Dendritic cell treated with granulocyte-macrophage colony-stimulating factor and Interleukin-4, amounts not matched to agents 40 ng/mL and 50 ng/mL, for 4 days (primary cell): ENCODE measurements at regions not wholly inside any gene's neighbourhood (a gene's known extent, or its start where the extent isn't known, plus 50 kb on each side); places are given as distances from the start of the nearest gene placed in this dataset.

ENCODE experiments used
- H3K27ac Mint-ChIP-seq: one replicate; pipeline ENCODE4 v1.8.0; 2022; ENCODE audit warnings: mild to moderate bottlenecking, mixed read lengths
- H3K27me3 Mint-ChIP-seq: one replicate; pipeline ENCODE4 v1.8.0; 2022; ENCODE audit warnings: mild to moderate bottlenecking, mixed read lengths
- H3K36me3 Mint-ChIP-seq: one replicate; pipeline ENCODE4 v1.8.0; 2022; ENCODE audit warnings: low read depth, mixed read lengths
- H3K4me1 Mint-ChIP-seq: one replicate; pipeline ENCODE4 v1.8.0; 2022; ENCODE audit warnings: low read depth, mixed read lengths
- H3K4me3 Mint-ChIP-seq: one replicate; pipeline ENCODE4 v1.8.0; 2022; ENCODE audit warnings: mild to moderate bottlenecking, moderate library complexity, mixed read lengths
- H3K9me3 Mint-ChIP-seq: one replicate; pipeline ENCODE4 v1.8.0; 2022; ENCODE audit warnings: mixed read lengths
- intact Hi-C: fragments of 100-400 bp; cut with micrococcal nuclease; formaldehyde crosslinking; loops from one replicate; pipeline ENCODE4 v1.15.0; 2022

GRCh38 chr11:80116796-80117195 lies 676.0 kb upstream of the TENM4 start:
- Mint-ChIP-seq H3K9me3 (no peaks in the 10 kb centered on the region), H3K4me3 (no peak overlapping the region), H3K27ac (no peak overlapping the region), H3K36me3 (no peaks in the 10 kb centered on the region), H3K27me3 (no peaks in the 10 kb centered on the region), H3K4me1 (no peaks in the 10 kb centered on the region)
- intact Hi-C loops = no loop called here

GRCh38 chr11:80109652-80110051 lies 668.8 kb upstream of the TENM4 start:
- Mint-ChIP-seq H3K4me1 (no peaks in the 10 kb centered on the region), H3K4me3 (no peak overlapping the region), H3K27me3 (no peaks in the 10 kb centered on the region), H3K9me3 (peaks cover 10% of the 10 kb centered on the region), H3K27ac (no peak overlapping the region), H3K36me3 (no peaks in the 10 kb centered on the region)
- intact Hi-C loops = no loop called here

DNA sequence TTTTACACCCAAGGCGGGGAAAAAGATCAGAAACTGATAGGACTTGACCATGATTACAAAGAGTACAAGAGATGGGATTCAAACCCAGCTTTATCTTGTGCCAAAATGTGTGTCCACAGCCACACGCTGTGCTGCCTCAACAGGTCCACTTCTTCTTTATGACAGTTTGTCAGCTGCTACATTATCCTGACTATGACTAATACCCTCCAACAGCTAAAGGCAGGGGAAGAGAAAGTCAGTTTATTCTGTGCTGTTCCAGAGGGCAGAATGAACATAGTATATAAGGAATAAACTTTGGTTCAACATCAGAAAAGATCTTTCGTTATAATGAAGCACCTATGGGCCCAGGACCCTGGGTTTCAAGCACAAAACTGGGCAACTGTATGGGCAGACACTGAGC lies 668.2 kb upstream of the TENM4 start:
- intact Hi-C loops = no loop called here
- peaks cover 10% of the 10 kb centered on the region for H3K9me3 Mint-ChIP-seq
- no peaks in the 10 kb centered on the region for H3K4me1 Mint-ChIP-seq
- H3K4me3 Mint-ChIP-seq = no peak overlapping the region
- no peak overlapping the region for H3K27ac Mint-ChIP-seq
- H3K27me3 Mint-ChIP-seq = no peaks in the 10 kb centered on the region
- H3K36me3 Mint-ChIP-seq = no peaks in the 10 kb centered on the region

- Mint-ChIP-seq H3K4me1 (no peaks in the 10 kb centered on the region), H3K27me3 (no peaks in the 10 kb centered on the region), H3K36me3 (no peaks in the 10 kb centered on the region), H3K27ac (no peak overlapping the region), H3K4me3 (no peak overlapping the region), H3K9me3 (peaks cover 10% of the 10 kb centered on the region)
- intact Hi-C loops = no loop called here
These were observed 666.6 kb upstream of the TENM4 start for GRCh38 chr11:80107415-80107814.

- H3K4me1 Mint-ChIP-seq = no peaks in the 10 kb centered on the region
- intact Hi-C loops = no loop called here
- H3K9me3 Mint-ChIP-seq = no peaks in the 10 kb centered on the region
- no peaks in the 10 kb centered on the region for H3K27me3 Mint-ChIP-seq
- no peak overlapping the region for H3K27ac Mint-ChIP-seq
- no peak overlapping the region for H3K4me3 Mint-ChIP-seq
- no peaks in the 10 kb centered on the region for H3K36me3 Mint-ChIP-seq
These were observed 663.4 kb upstream of the TENM4 start for GRCh38 chr11:80104191-80104590.

GRCh38 chr11:80103142-80103859 lies 662.5 kb upstream of the TENM4 start:
- H3K36me3 Mint-ChIP-seq = no peaks in the 10 kb centered on the region
- H3K4me3 Mint-ChIP-seq = no peak overlapping the region
- H3K27ac Mint-ChIP-seq = no peak overlapping the region
- H3K4me1 Mint-ChIP-seq = no peaks in the 10 kb centered on the region
- intact Hi-C loops = no loop called here
- H3K9me3 Mint-ChIP-seq = peaks cover 8% of the 10 kb centered on the region
- no peaks in the 10 kb centered on the region for H3K27me3 Mint-ChIP-seq

- Mint-ChIP-seq H3K36me3 (no peaks in the 10 kb centered on the region), H3K27me3 (no peaks in the 10 kb centered on the region), H3K9me3 (peaks cover 9% of the 10 kb centered on the region), H3K4me3 (no peak overlapping the region), H3K4me1 (no peaks in the 10 kb centered on the region), H3K27ac (no peak overlapping the region)
- intact Hi-C loops = no loop called here
These were observed 656.3 kb upstream of the TENM4 start for GRCh38 chr11:80097146-80097545.

- H3K9me3 Mint-ChIP-seq = peaks cover 9% of the 10 kb centered on the region
- no peaks in the 10 kb centered on the region for H3K27me3 Mint-ChIP-seq
- no peak overlapping the region for H3K27ac Mint-ChIP-seq
- no peaks in the 10 kb centered on the region for H3K36me3 Mint-ChIP-seq
- no peak overlapping the region for H3K4me3 Mint-ChIP-seq
- no peaks in the 10 kb centered on the region for H3K4me1 Mint-ChIP-seq
- intact Hi-C loops = no loop called here
These were observed 655.9 kb upstream of the TENM4 start for GRCh38 chr11:80096736-80097135.

DNA sequence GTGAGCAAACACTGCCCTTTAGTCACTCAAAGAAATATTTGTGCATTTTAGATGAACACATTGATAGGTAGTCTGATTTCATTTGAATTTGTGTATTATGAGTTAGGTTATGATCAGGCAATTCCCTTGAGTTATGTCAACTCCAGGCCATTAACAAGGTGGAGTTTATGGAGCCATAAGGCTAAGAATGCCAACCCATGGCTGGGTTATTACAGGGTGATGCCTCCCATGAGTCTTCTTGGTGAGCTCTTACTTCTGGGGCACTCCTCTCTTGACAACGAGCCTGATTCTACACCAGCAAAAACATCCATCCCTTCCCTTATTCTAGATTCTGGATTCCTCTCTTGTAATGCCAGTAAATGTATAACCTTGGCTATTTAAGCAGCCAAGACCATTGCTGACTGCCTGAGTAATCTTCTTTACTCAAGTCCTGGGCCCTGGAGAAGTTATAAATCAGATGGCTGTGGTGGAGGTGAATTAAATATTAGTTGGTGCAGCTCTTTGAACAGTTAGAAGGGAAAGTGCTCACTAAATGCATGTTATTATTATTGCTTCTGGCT lies 645.7 kb upstream of the TENM4 start:
- Mint-ChIP-seq H3K4me3 (no peak overlapping the region), H3K27me3 (no peaks in the 10 kb centered on the region), H3K27ac (no peak overlapping the region), H3K9me3 (peaks cover 10% of the 10 kb centered on the region), H3K36me3 (no peaks in the 10 kb centered on the region), H3K4me1 (no peaks in the 10 kb centered on the region)
- intact Hi-C loops = no loop called here

GRCh38 chr11:80085563-80085962 lies 644.7 kb upstream of the TENM4 start:
- no peaks in the 10 kb centered on the region for H3K27me3 Mint-ChIP-seq
- H3K4me3 Mint-ChIP-seq = no peak overlapping the region
- no peaks in the 10 kb centered on the region for H3K36me3 Mint-ChIP-seq
- no peak overlapping the region for H3K27ac Mint-ChIP-seq
- intact Hi-C loops = no loop called here
- H3K9me3 Mint-ChIP-seq = peaks cover 10% of the 10 kb centered on the region
- H3K4me1 Mint-ChIP-seq = no peaks in the 10 kb centered on the region

- Mint-ChIP-seq H3K9me3 (peaks cover 10% of the 10 kb centered on the region), H3K4me1 (no peaks in the 10 kb centered on the region), H3K4me3 (no peak overlapping the region), H3K36me3 (no peaks in the 10 kb centered on the region), H3K27me3 (no peaks in the 10 kb centered on the region), H3K27ac (no peak overlapping the region)
- intact Hi-C loops = no loop called here
These were observed 643.8 kb upstream of the TENM4 start for GRCh38 chr11:80084608-80085007.

GRCh38 chr11:80083531-80083951 lies 642.7 kb upstream of the TENM4 start:
- H3K9me3 Mint-ChIP-seq = peaks cover 10% of the 10 kb centered on the region
- intact Hi-C loops = no loop called here
- no peaks in the 10 kb centered on the region for H3K27me3 Mint-ChIP-seq
- no peak overlapping the region for H3K27ac Mint-ChIP-seq
- no peaks in the 10 kb centered on the region for H3K36me3 Mint-ChIP-seq
- H3K4me1 Mint-ChIP-seq = no peaks in the 10 kb centered on the region
- H3K4me3 Mint-ChIP-seq = no peak overlapping the region

DNA sequence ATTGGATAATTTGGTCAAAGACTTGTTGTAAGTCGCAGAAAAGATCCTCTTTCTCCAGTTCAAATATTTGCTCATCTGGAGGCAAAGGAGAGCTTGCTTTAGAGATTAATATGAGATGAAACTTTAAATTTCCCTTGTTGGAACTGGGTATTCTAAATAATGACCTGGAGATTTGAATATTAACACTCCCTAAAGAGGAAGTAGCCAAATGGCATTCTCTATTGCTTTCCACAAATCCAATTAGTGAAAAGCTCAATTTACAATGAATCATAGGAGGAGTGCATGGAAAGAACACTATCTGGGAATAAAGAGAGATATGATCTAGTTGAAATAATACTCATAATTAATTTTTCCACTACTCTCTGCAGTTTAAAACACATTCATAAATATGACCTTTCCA lies 641.6 kb upstream of the TENM4 start:
- Mint-ChIP-seq H3K4me1 (no peaks in the 10 kb centered on the region), H3K36me3 (no peaks in the 10 kb centered on the region), H3K27me3 (no peaks in the 10 kb centered on the region), H3K9me3 (peaks cover 10% of the 10 kb centered on the region), H3K27ac (no peak overlapping the region), H3K4me3 (no peak overlapping the region)
- intact Hi-C loops = no loop called here

- Mint-ChIP-seq H3K9me3 (peaks cover 8% of the 10 kb centered on the region), H3K4me3 (no peak overlapping the region), H3K27ac (no peak overlapping the region), H3K27me3 (no peaks in the 10 kb centered on the region), H3K36me3 (no peaks in the 10 kb centered on the region), H3K4me1 (no peaks in the 10 kb centered on the region)
- intact Hi-C loops = no loop called here
These were observed 636.3 kb upstream of the TENM4 start for GRCh38 chr11:80077113-80077512.

GRCh38 chr11:80074837-80075236 lies 634.0 kb upstream of the TENM4 start:
- Mint-ChIP-seq H3K27me3 (no peaks in the 10 kb centered on the region), H3K4me3 (no peak overlapping the region), H3K9me3 (peaks cover 8% of the 10 kb centered on the region), H3K27ac (no peak overlapping the region), H3K36me3 (no peaks in the 10 kb centered on the region), H3K4me1 (no peaks in the 10 kb centered on the region)
- intact Hi-C loops = no loop called here
